Parathyroid adenoma (tissue), 2 donors: ENCODE measurements at regions not wholly inside any gene's neighbourhood (a gene's known extent, or its start where the extent isn't known, plus 50 kb on each side); places are given as distances from the start of the nearest gene placed in this dataset.

Experiments
- H2AFZ ChIP-seq: fragments of 300-600 bp; sonication (generic); one replicate; pipeline ENCODE4 v1.7.0; 2017; ENCODE audit warnings: antibody characterized with exemption, mild to moderate bottlenecking
- H3K27ac ChIP-seq: fragments of 300-600 bp; sonication (generic); one replicate; pipeline ENCODE4 v1.7.0; 2017
- H3K27me3 ChIP-seq: fragments of 300-600 bp; sonication (generic); one replicate; pipeline ENCODE4 v1.7.0; 2017; ENCODE audit warnings: low read length; ENCODE audit not compliant: control insufficient read depth, insufficient read depth
- H3K36me3 ChIP-seq: fragments of 300-600 bp; sonication (generic); one replicate; pipeline ENCODE4 v1.7.0; 2017; ENCODE audit warnings: low read length; ENCODE audit not compliant: control insufficient read depth, insufficient read depth
- H3K4me1 ChIP-seq: fragments of 300-600 bp; sonication (generic); one replicate; pipeline ENCODE4 v1.7.0; 2017; ENCODE audit warnings: control low read depth
- H3K4me2 ChIP-seq: fragments of 300-600 bp; sonication (generic); one replicate; pipeline ENCODE4 v1.7.0; 2017; ENCODE audit warnings: low read length
- H3K4me3 ChIP-seq: fragments of 300-600 bp; sonication (generic); one replicate; pipeline ENCODE4 v1.7.0; 2017; ENCODE audit warnings: low read depth, low read length
- H3K79me2 ChIP-seq: fragments of 300-600 bp; sonication (generic); one replicate; pipeline ENCODE4 v1.7.0; 2017; ENCODE audit warnings: control low read depth
- H3K9ac ChIP-seq: fragments of 300-600 bp; sonication (generic); one replicate; pipeline ENCODE4 v1.7.0; 2017; ENCODE audit warnings: mild to moderate bottlenecking
- H3K9me3 ChIP-seq: fragments of 300-600 bp; sonication (generic); one replicate; pipeline ENCODE4 v1.7.0; 2017; ENCODE audit warnings: low read length; ENCODE audit not compliant: control insufficient read depth
- TF ChIP-seq, protein P1 (sequence below): fragments of 300-600 bp; sonication (generic); IDR thresholded peaks from one replicate; pipeline ENCODE4 v1.7.0; 2017; ENCODE audit warnings: antibody characterized with exemption, mild to moderate bottlenecking
- donor health status: primary hyperparathyroidism.

GRCh38 chr10:78450807-78451485, 417.3 kb downstream of the RPS24 start:
- H3K27me3 ChIP-seq = no peaks in the 10 kb centered on the region
- no peaks in the 10 kb centered on the region for H3K36me3 ChIP-seq
- no peaks in the 10 kb centered on the region for H3K9me3 ChIP-seq
- H3K4me3 ChIP-seq = no peak overlapping the region
- peaks cover 23% of the 10 kb centered on the region for H3K4me1 ChIP-seq
- no peaks in the 10 kb centered on the region for H3K79me2 ChIP-seq
- TF ChIP-seq, protein P1, sequence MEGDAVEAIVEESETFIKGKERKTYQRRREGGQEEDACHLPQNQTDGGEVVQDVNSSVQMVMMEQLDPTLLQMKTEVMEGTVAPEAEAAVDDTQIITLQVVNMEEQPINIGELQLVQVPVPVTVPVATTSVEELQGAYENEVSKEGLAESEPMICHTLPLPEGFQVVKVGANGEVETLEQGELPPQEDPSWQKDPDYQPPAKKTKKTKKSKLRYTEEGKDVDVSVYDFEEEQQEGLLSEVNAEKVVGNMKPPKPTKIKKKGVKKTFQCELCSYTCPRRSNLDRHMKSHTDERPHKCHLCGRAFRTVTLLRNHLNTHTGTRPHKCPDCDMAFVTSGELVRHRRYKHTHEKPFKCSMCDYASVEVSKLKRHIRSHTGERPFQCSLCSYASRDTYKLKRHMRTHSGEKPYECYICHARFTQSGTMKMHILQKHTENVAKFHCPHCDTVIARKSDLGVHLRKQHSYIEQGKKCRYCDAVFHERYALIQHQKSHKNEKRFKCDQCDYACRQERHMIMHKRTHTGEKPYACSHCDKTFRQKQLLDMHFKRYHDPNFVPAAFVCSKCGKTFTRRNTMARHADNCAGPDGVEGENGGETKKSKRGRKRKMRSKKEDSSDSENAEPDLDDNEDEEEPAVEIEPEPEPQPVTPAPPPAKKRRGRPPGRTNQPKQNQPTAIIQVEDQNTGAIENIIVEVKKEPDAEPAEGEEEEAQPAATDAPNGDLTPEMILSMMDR = no peak
- no peak overlapping the region for H3K27ac ChIP-seq
- no peak overlapping the region for H3K9ac ChIP-seq
- no peak overlapping the region for H2AFZ ChIP-seq
- H3K4me2 ChIP-seq = no peak overlapping the region

- Histone ChIP-seq H3K27me3 (no peaks in the 10 kb centered on the region), H3K36me3 (no peaks in the 10 kb centered on the region), H2AFZ (no peak overlapping the region), H3K4me3 (no peak overlapping the region), H3K9me3 (no peaks in the 10 kb centered on the region), H3K27ac (no peak overlapping the region), H3K79me2 (no peaks in the 10 kb centered on the region), H3K4me2 (no peak overlapping the region), H3K4me1 (peaks cover 23% of the 10 kb centered on the region), H3K9ac (no peak overlapping the region)
- TF ChIP-seq, protein P1 = no peak
Measured at GRCh38 chr10:78451592-78451991, 417.9 kb downstream of the RPS24 start.

GRCh38 chr10:78454123-78454645, 420.5 kb downstream of the RPS24 start:
- Histone ChIP-seq H3K9ac (no peak overlapping the region), H3K4me1 (peaks cover 17% of the 10 kb centered on the region), H3K36me3 (no peaks in the 10 kb centered on the region), H3K27me3 (no peaks in the 10 kb centered on the region), H3K27ac (no peak overlapping the region), H3K4me3 (no peak overlapping the region), H3K4me2 (no peak overlapping the region), H2AFZ (no peak overlapping the region), H3K79me2 (no peaks in the 10 kb centered on the region), H3K9me3 (no peaks in the 10 kb centered on the region)
- TF ChIP-seq, protein P1 = no peak

- Histone ChIP-seq H3K4me2 (no peak overlapping the region), H3K27ac (no peak overlapping the region), H2AFZ (no peak overlapping the region), H3K4me1 (peaks cover 8% of the 10 kb centered on the region), H3K9ac (no peak overlapping the region), H3K79me2 (no peaks in the 10 kb centered on the region), H3K9me3 (no peaks in the 10 kb centered on the region), H3K4me3 (no peak overlapping the region), H3K27me3 (no peaks in the 10 kb centered on the region), H3K36me3 (no peaks in the 10 kb centered on the region)
- TF ChIP-seq, protein P1 = no peak
Measured at GRCh38 chr10:78455236-78455635, 421.6 kb downstream of the RPS24 start.

GRCh38 chr10:78455811-78456210, 422.1 kb downstream of the RPS24 start:
- Histone ChIP-seq H3K27me3 (no peaks in the 10 kb centered on the region), H3K79me2 (no peaks in the 10 kb centered on the region), H3K9ac (no peak overlapping the region), H3K9me3 (no peaks in the 10 kb centered on the region), H3K36me3 (no peaks in the 10 kb centered on the region), H3K27ac (no peak overlapping the region), H3K4me2 (no peak overlapping the region), H2AFZ (no peak overlapping the region), H3K4me3 (no peak overlapping the region), H3K4me1 (peaks cover 2% of the 10 kb centered on the region)
- TF ChIP-seq, protein P1 = no peak
